ENCODE measurements at regions not wholly inside any gene's neighbourhood (a gene's known extent, or its start where the extent isn't known, plus 50 kb on each side); places are given as distances from the start of the nearest gene placed in this dataset.

GRCh38 chr1:110779636-110780035 is 93.3 kb upstream of the CD53 start:
- Mint-ChIP-seq H3K4me3 (no peak overlapping the region), H3K36me3 (ENCODE audit: low read depth) (no peaks in the 10 kb centered on the region), H3K27ac (no peak overlapping the region), H3K27me3 (ENCODE audit: insufficient read depth) (peaks cover 48% of the 10 kb centered on the region), H3K4me1 (peaks cover 9% of the 10 kb centered on the region), H3K9me3 (no peaks in the 10 kb centered on the region)
- WGBS, 2 experiments (ENCODE audit: insufficient coverage in 1 of 2, insufficient read length in 1 of 2) = 78 to 93% methylated on average over 2 to 3 of the region's 3 CpGs
- DNase-seq = no peak
- no peak overlapping the region for H3K4me3 ChIP-seq (ENCODE audit: low read length)
- no peak for TF ChIP-seq CTCF (conservative IDR thresholded peaks at IDR 0.05)
- no peak overlapping the region for H3K27ac ChIP-seq (ENCODE audit: low read depth, low read length)
- H3K9me3 ChIP-seq (ENCODE audit: control insufficient read depth, low read length) = no peaks in the 10 kb centered on the region
- no peak overlapping the region for H3K9ac ChIP-seq (ENCODE audit: extremely low read depth, low read length, poor library complexity, severe bottlenecking)
- peaks cover 10% of the 10 kb centered on the region for H3K4me1 ChIP-seq (ENCODE audit: control insufficient read depth, insufficient read depth, low read length)
- H3K36me3 ChIP-seq (ENCODE audit: control insufficient read depth, insufficient read depth, low read length) = no peaks in the 10 kb centered on the region
- H3K27me3 ChIP-seq (ENCODE audit: control insufficient read depth, insufficient read depth, low read length, poor library complexity, severe bottlenecking) = peaks cover 49% of the 10 kb centered on the region

- Histone ChIP-seq H3K27me3 (ENCODE audit: control insufficient read depth, insufficient read depth, low read length, poor library complexity, severe bottlenecking) (peaks cover 49% of the 10 kb centered on the region), H3K4me3 (ENCODE audit: low read length) (no peak overlapping the region), H3K27ac (ENCODE audit: low read depth, low read length) (no peak overlapping the region), H3K9ac (ENCODE audit: extremely low read depth, low read length, poor library complexity, severe bottlenecking) (no peak overlapping the region), H3K36me3 (ENCODE audit: control insufficient read depth, insufficient read depth, low read length) (no peaks in the 10 kb centered on the region), H3K4me1 (ENCODE audit: control insufficient read depth, insufficient read depth, low read length) (peaks cover 10% of the 10 kb centered on the region), H3K9me3 (ENCODE audit: control insufficient read depth, low read length) (no peaks in the 10 kb centered on the region)
- H3K36me3 Mint-ChIP-seq (ENCODE audit: low read depth) = no peaks in the 10 kb centered on the region
- no peak overlapping the region for H3K4me3 Mint-ChIP-seq
- WGBS, 2 experiments (ENCODE audit: insufficient coverage in 1 of 2, insufficient read length in 1 of 2) = 85 to 87% methylated on average over 1 of the region's 1 CpG
- H3K27me3 Mint-ChIP-seq (ENCODE audit: insufficient read depth) = peaks cover 50% of the 10 kb centered on the region
- no peaks in the 10 kb centered on the region for H3K9me3 Mint-ChIP-seq
- no peak for TF ChIP-seq CTCF (conservative IDR thresholded peaks at IDR 0.05)
- no peak overlapping the region for H3K27ac Mint-ChIP-seq
- peaks cover 9% of the 10 kb centered on the region for H3K4me1 Mint-ChIP-seq
- DNase-seq = no peak
Observed at GRCh38 chr1:110778821-110779220, 94.1 kb upstream of the CD53 start.

GRCh38 chr1:110777228-110777627 is 95.7 kb upstream of the CD53 start:
- Histone ChIP-seq H3K9me3 (ENCODE audit: control insufficient read depth, low read length) (no peaks in the 10 kb centered on the region), H3K9ac (ENCODE audit: extremely low read depth, low read length, poor library complexity, severe bottlenecking) (no peak overlapping the region), H3K27me3 (ENCODE audit: control insufficient read depth, insufficient read depth, low read length, poor library complexity, severe bottlenecking) (peaks cover 55% of the 10 kb centered on the region), H3K27ac (ENCODE audit: low read depth, low read length) (no peak overlapping the region), H3K4me3 (ENCODE audit: low read length) (no peak overlapping the region), H3K36me3 (ENCODE audit: control insufficient read depth, insufficient read depth, low read length) (no peaks in the 10 kb centered on the region), H3K4me1 (ENCODE audit: control insufficient read depth, insufficient read depth, low read length) (peaks cover 10% of the 10 kb centered on the region)
- no peak for TF ChIP-seq CTCF (conservative IDR thresholded peaks at IDR 0.05)
- Mint-ChIP-seq H3K36me3 (ENCODE audit: low read depth) (no peaks in the 10 kb centered on the region), H3K4me3 (no peak overlapping the region), H3K27me3 (ENCODE audit: insufficient read depth) (peaks cover 52% of the 10 kb centered on the region), H3K9me3 (peaks cover 3% of the 10 kb centered on the region), H3K4me1 (peaks cover 9% of the 10 kb centered on the region), H3K27ac (no peak overlapping the region)
- WGBS, 2 experiments (ENCODE audit: insufficient coverage in 1 of 2, insufficient read length in 1 of 2) = 80 to 88% methylated on average over 4 of the region's 4 CpGs
- DNase-seq = no peak
